Lung (tissue), 11 donors: ENCODE measurements at regions not wholly inside any gene's neighbourhood (a gene's known extent, or its start where the extent isn't known, plus 50 kb on each side); places are given as distances from the start of the nearest gene placed in this dataset.

ENCODE experiments used
- ATAC-seq: fragments of 200-7000 bp; cut with Tn5 transposase; one replicate; pipeline ENCODE4 v1.9.1; 2020; ENCODE audit warnings: moderate number of reproducible peaks; ENCODE audit not compliant: insufficient read depth, low FRiP score
- DNase-seq, 3 donors: peaks; one replicate each; pipeline ENCODE4 v3.0.0-alpha.2; 2013 to 2017
- H3K27ac ChIP-seq, 2 donors: one replicate each; pipeline ENCODE4 v1.5.1; 2013; ENCODE audit warnings: mild to moderate bottlenecking in 2 of 2, moderate library complexity in 2 of 2, control low read depth in 1 of 2, inconsistent platforms in 1 of 2, low read depth in 1 of 2, low read length in 1 of 2
- H3K27me3 ChIP-seq, 3 donors: one replicate each; pipeline ENCODE4 v1.5.1; 2013; ENCODE audit warnings: low read length in 2 of 3; ENCODE audit not compliant: control insufficient read depth in 3 of 3, insufficient read depth in 3 of 3
- H3K36me3 ChIP-seq, 4 donors: one replicate each; pipeline ENCODE4 v1.5.1; 2013; ENCODE audit warnings: low read length in 4 of 4, mild to moderate bottlenecking in 1 of 4, moderate library complexity in 1 of 4; ENCODE audit not compliant: control insufficient read depth in 4 of 4, insufficient read depth in 4 of 4
- H3K4me1 ChIP-seq, 5 donors: one replicate each; pipeline ENCODE4 v1.5.1; 2013; ENCODE audit warnings: low read length in 5 of 5, mild to moderate bottlenecking in 2 of 5, moderate library complexity in 1 of 5; ENCODE audit not compliant: control insufficient read depth in 5 of 5, insufficient read depth in 5 of 5
- H3K4me3 ChIP-seq: one replicate; pipeline ENCODE4 v1.5.1; 2013; ENCODE audit warnings: mild to moderate bottlenecking, control low read depth, moderate library complexity
- H3K9ac ChIP-seq, 2 donors: one replicate each; pipeline ENCODE4 v1.5.1; 2013; ENCODE audit warnings: low read length in 2 of 2, control low read depth in 1 of 2; ENCODE audit not compliant: insufficient read depth in 1 of 2
- H3K9me3 ChIP-seq, 4 donors: one replicate each; pipeline ENCODE4 v1.5.1; 2013; ENCODE audit warnings: low read length in 3 of 4, mild to moderate bottlenecking in 1 of 4, moderate library complexity in 1 of 4; ENCODE audit not compliant: control insufficient read depth in 4 of 4, insufficient read depth in 3 of 4
- WGBS, 2 donors: extraction: QIAGEN DNeasy Blood & Tissue Kit; methylation state at CpG; one replicate each; pipeline ENCODE4 v1.1.7; 2013; 5-methylcytosine and 5-hydroxymethylcytosine counted together
- TF ChIP-seq, protein P1 (sequence below): IDR thresholded peaks from 2 replicates; pipeline ENCODE4 v1.5.1; 2012; ENCODE audit warnings: mild to moderate bottlenecking; ENCODE audit errors: control extremely low read depth, extremely low read depth
- donor health status: control.
- donor health status: control.
- donor health status: Bipolar disorder and iron deficiency.
- donor health status: healthy.
- donor health status: DM: yes; HTN: yes; CAD: no.

GRCh38 chr15:79211481-79211880, 71.0 kb upstream of the ANKRD34C start:
- DNase-seq, result no peak
- Histone ChIP-seq H3K9me3 (peaks cover 0 to 4% (median 0%) of the 10 kb centered on the region in 4 donors), H3K36me3 (no peaks in the 10 kb centered on the region), H3K27ac (no peak overlapping the region), H3K4me3 (no peak overlapping the region), H3K9ac (no peak overlapping the region), H3K4me1 (no peaks in the 10 kb centered on the region), H3K27me3 (peaks cover 8 to 23% (median 14%) of the 10 kb centered on the region in 3 donors)
- no peak for ATAC-seq
- 92 to 95% methylated on average over 1 of the region's 1 CpG for WGBS, 2 donors
- TF ChIP-seq, protein P1, sequence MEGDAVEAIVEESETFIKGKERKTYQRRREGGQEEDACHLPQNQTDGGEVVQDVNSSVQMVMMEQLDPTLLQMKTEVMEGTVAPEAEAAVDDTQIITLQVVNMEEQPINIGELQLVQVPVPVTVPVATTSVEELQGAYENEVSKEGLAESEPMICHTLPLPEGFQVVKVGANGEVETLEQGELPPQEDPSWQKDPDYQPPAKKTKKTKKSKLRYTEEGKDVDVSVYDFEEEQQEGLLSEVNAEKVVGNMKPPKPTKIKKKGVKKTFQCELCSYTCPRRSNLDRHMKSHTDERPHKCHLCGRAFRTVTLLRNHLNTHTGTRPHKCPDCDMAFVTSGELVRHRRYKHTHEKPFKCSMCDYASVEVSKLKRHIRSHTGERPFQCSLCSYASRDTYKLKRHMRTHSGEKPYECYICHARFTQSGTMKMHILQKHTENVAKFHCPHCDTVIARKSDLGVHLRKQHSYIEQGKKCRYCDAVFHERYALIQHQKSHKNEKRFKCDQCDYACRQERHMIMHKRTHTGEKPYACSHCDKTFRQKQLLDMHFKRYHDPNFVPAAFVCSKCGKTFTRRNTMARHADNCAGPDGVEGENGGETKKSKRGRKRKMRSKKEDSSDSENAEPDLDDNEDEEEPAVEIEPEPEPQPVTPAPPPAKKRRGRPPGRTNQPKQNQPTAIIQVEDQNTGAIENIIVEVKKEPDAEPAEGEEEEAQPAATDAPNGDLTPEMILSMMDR, result no peak

DNA sequence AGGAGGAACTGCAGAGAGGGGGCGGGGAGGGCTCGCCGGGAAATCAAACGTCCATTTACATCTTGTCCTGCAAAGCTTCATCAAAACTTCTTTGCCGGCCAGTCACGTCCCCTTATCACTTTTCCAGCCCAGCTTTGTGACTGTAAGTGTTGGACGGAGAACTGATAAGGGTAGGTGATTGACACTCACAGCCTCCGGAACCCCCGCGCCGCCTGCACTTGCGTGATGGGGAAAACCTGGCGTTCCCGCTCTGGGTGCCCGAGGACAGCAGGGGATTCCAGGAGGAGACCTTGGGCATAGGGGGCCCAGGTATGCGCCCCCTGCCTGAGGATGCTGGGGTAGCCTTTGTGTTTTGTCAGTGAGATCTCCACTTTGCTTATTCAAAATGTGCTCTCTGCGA, 72.8 kb upstream of the ANKRD34C start:
- ATAC-seq, result no peak
- WGBS, 2 donors, result 2 to 4% methylated on average over 17 of the region's 17 CpGs
- H3K27ac ChIP-seq, result no peak overlapping the region
- peaks cover 0 to 2% (median 0%) of the 10 kb centered on the region in 4 donors for H3K9me3 ChIP-seq
- no peaks in the 10 kb centered on the region for H3K4me1 ChIP-seq
- no peak overlapping the region for H3K9ac ChIP-seq
- TF ChIP-seq, protein P1, result no peak
- H3K4me3 ChIP-seq, result no peak overlapping the region
- no peak for DNase-seq
- peaks cover 8 to 29% (median 24%) of the 10 kb centered on the region in 3 donors for H3K27me3 ChIP-seq
- no peaks in the 10 kb centered on the region for H3K36me3 ChIP-seq

DNA sequence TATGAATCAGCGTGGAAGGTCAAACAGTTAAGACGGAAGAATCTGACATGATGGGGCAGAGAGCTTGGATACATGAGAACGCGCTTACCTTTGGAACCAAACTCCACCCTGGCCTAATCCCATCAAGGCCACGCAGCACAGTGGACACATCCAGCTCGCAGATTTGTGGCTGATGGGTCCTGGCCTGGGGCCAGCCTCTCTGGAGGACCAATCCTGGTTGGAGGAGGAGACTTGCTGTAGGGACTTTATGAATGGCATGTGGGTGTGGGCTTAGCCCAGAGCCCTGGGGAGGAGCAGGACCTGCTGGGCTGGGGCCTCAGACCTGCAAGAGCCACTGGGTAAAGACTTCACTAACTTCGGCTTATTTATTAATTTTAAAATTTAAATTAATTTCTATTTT, 73.4 kb upstream of the ANKRD34C start:
- Histone ChIP-seq H3K9me3 (peaks cover 0 to 2% (median 0%) of the 10 kb centered on the region in 4 donors), H3K27ac (no peak overlapping the region), H3K27me3 (peaks cover 8 to 27% (median 24%) of the 10 kb centered on the region in 3 donors), H3K4me1 (no peaks in the 10 kb centered on the region), H3K36me3 (no peaks in the 10 kb centered on the region), H3K4me3 (no peak overlapping the region), H3K9ac (no peak overlapping the region)
- ATAC-seq, result no peak
- TF ChIP-seq, protein P1, result no peak
- DNase-seq, result no peak
- 76 to 82% methylated on average over 7 of the region's 7 CpGs for WGBS, 2 donors

DNA sequence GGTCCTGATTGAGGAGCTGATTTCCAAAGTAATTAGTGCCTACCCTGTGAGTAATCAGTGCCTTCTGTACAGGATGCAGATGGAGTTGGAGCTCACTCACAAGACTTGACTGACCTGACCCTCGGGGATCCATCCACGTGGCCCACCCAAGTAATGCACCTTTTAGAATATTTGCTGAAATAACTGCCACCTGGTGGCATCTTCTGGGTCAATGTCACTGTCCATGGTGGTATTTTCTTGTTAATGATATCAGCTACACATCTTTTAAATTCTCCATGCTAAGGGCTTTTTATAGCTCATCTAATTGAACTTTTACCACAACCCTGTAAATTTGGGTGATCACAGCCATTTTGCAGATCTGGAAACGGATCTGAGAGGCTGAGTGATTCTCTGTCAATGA, 74.3 kb upstream of the ANKRD34C start:
- ATAC-seq (no peak), DNase-seq (no peak)
- WGBS, 2 donors, result 62 to 63% methylated on average over 3 of the region's 3 CpGs
- Histone ChIP-seq H3K9me3 (peaks cover 0 to 2% (median 0%) of the 10 kb centered on the region in 4 donors), H3K27ac (no peak overlapping the region), H3K36me3 (no peaks in the 10 kb centered on the region), H3K9ac (no peak overlapping the region), H3K27me3 (peaks cover 7 to 24% (median 18%) of the 10 kb centered on the region in 3 donors), H3K4me3 (no peak overlapping the region), H3K4me1 (no peaks in the 10 kb centered on the region)
- TF ChIP-seq, protein P1, result no peak
